NCI-H524 (cell line): ENCODE measurements at regions not wholly inside any gene's neighbourhood (a gene's known extent, or its start where the extent isn't known, plus 50 kb on each side); places are given as distances from the start of the nearest gene placed in this dataset.

Source experiments
- DNase-seq, 2 experiments: peaks; one replicate each; lab custom pipeline; 2025; lab: John Stamatoyannopoulos, UW

- no peak for DNase-seq
Measured at GRCh38 chr7:84677117-84677732, 482.6 kb upstream of the SEMA3A start.

- DNase-seq: no peak
Measured at GRCh38 chr7:84675633-84676034, 481.0 kb upstream of the SEMA3A start.

- DNase-seq: no peak
Measured at GRCh38 chr7:84674236-84674913, 479.8 kb upstream of the SEMA3A start.

GRCh38 chr7:84669177-84669732 is 474.7 kb upstream of the SEMA3A start:
- DNase-seq: no peak

GRCh38 chr7:84668116-84668515 is 473.5 kb upstream of the SEMA3A start:
- DNase-seq: no peak

GRCh38 chr7:84666651-84667050 is 472.1 kb upstream of the SEMA3A start:
- DNase-seq: no peak

- DNase-seq: peak in 1 of 2 experiments; percentile 8
Measured at GRCh38 chr7:84665339-84665738, 470.8 kb upstream of the SEMA3A start.

- no peak for DNase-seq
Measured at GRCh38 chr7:84664626-84665025, 470.0 kb upstream of the SEMA3A start.

GRCh38 chr7:84663224-84663623 is 468.6 kb upstream of the SEMA3A start:
- no peak for DNase-seq

- DNase-seq: no peak
Measured at GRCh38 chr7:84658286-84658685, 463.7 kb upstream of the SEMA3A start.

- no peak for DNase-seq
Measured at GRCh38 chr7:84654273-84654672, 459.7 kb upstream of the SEMA3A start.

GRCh38 chr7:84651876-84652275 is 457.3 kb upstream of the SEMA3A start:
- DNase-seq: no peak

GRCh38 chr7:84647797-84648757 is 453.5 kb upstream of the SEMA3A start:
- no peak for DNase-seq

GRCh38 chr7:84642611-84643010 is 448.0 kb upstream of the SEMA3A start:
- DNase-seq: no peak

GRCh38 chr7:84640637-84641036 is 446.0 kb upstream of the SEMA3A start:
- DNase-seq: no peak

GRCh38 chr7:84638339-84638697 is 443.7 kb upstream of the SEMA3A start:
- no peak for DNase-seq

- no peak for DNase-seq
Measured at GRCh38 chr7:84637568-84638338, 443.2 kb upstream of the SEMA3A start.

GRCh38 chr7:84631913-84632312 is 437.3 kb upstream of the SEMA3A start:
- DNase-seq: no peak

- no peak for DNase-seq
Measured at GRCh38 chr7:84629640-84630318, 435.2 kb upstream of the SEMA3A start.

GRCh38 chr7:84629216-84629615 is 434.6 kb upstream of the SEMA3A start:
- DNase-seq: no peak

- DNase-seq: no peak
Measured at GRCh38 chr7:84627250-84627649, 432.7 kb upstream of the SEMA3A start.
